LNCaP clone FGC (cell line): ENCODE measurements at regions not wholly inside any gene's neighbourhood (a gene's known extent, or its start where the extent isn't known, plus 50 kb on each side); places are given as distances from the start of the nearest gene placed in this dataset.

Source experiments
- DNase-seq: peaks from one replicate; pipeline ENCODE4 v3.0.0-alpha.2; 2011; ENCODE audit warnings: low read depth
- H3K4me3 ChIP-seq: 2 replicates; pipeline ENCODE4 v1.5.1; 2011; ENCODE audit warnings: mild to moderate bottlenecking, low read depth, low read length, control low read depth
- TF ChIP-seq, protein P1 (sequence below): IDR thresholded peaks from 2 replicates; pipeline ENCODE4 v1.5.1; 2012; ENCODE audit warnings: mild to moderate bottlenecking; ENCODE audit not compliant: control insufficient read depth, insufficient read depth; ENCODE audit errors: extremely low read depth

DNA sequence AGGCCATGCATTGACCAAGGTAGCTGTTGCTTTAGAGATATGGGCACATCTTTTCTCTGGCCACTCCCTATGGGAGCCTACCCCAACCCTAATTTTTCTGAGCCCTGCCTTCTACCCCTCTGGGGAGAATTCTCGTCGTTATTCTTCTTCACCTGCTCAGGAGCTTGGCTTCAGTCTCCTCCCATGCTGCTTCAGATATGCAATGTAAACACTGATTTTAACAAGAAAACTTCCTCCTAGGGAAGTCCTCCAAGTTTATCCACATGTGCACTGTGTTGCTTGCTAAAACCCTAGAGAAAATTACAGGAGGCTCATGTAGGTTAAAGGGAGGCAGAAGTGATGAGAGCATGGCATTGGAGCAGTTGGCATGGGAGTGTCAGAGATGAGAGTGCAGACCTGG, 445.2 kb upstream of the MDFIC2 start:
- DNase-seq: peak; percentile 11
- H3K4me3 ChIP-seq: no peak overlapping the region
- TF ChIP-seq, protein P1, sequence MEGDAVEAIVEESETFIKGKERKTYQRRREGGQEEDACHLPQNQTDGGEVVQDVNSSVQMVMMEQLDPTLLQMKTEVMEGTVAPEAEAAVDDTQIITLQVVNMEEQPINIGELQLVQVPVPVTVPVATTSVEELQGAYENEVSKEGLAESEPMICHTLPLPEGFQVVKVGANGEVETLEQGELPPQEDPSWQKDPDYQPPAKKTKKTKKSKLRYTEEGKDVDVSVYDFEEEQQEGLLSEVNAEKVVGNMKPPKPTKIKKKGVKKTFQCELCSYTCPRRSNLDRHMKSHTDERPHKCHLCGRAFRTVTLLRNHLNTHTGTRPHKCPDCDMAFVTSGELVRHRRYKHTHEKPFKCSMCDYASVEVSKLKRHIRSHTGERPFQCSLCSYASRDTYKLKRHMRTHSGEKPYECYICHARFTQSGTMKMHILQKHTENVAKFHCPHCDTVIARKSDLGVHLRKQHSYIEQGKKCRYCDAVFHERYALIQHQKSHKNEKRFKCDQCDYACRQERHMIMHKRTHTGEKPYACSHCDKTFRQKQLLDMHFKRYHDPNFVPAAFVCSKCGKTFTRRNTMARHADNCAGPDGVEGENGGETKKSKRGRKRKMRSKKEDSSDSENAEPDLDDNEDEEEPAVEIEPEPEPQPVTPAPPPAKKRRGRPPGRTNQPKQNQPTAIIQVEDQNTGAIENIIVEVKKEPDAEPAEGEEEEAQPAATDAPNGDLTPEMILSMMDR: no peak

DNA sequence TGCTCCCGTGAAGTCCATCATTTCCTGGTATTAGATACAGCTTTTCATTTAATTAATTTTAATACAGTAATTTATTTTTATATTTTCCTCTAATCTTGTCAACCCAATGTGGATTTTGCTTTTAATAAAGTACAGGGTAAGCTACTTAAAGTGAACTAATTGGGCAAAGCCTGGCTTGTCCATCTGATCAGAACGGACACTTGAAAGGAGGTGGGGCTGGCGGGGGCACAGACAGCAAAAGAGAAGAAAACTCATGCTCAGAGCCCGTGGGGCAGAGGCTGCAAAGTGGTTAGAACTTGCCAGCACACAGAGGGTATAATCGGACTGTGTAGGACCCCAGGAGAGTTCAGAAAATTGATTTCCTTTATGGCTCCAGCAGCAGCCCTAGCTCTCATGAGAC, 443.1 kb upstream of the MDFIC2 start:
- H3K4me3 ChIP-seq: no peak overlapping the region
- TF ChIP-seq, protein P1: no peak
- no peak for DNase-seq

DNA sequence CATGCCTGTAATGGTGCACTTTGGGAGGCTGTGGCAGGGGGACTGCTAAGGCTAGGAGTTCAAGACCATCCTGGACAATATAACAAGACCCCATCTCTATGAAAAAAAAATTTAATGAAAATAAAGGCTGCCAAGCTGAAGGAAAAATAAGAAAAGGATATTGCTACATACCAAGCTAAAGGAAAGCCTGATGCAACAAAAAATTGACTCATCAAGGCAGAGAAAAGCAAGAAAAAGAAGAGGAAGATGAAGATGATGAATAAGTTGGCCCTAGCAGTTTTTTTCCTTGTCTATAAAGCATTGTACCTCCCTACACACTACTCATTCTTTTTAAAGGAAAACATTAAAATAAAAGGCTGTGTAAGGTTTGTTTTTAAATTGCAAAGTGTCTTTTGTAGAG, 441.9 kb upstream of the MDFIC2 start:
- no peak overlapping the region for H3K4me3 ChIP-seq
- no peak for DNase-seq
- TF ChIP-seq, protein P1: no peak

DNA sequence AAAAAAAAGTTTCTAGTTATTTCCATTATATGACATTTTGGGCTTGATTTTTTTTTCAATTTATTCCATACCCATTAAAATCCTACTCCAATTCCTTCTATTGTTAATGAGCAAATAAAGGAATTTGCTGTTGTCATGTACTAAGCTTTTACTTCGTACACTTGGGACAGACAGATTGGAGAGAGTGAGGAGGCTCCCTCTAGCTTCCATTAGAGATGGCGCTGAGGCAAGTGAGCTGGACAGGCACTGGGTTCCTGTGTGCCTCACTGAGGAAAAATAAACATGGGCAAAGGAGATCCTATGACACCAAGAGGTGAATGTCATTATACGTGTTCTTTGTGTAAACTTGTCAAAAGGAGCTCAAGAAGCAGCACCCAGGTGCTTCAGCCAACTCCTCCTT, 441.1 kb upstream of the MDFIC2 start:
- TF ChIP-seq, protein P1: peak; percentile 58
- DNase-seq: peak; percentile 13
- no peak overlapping the region for H3K4me3 ChIP-seq

DNA sequence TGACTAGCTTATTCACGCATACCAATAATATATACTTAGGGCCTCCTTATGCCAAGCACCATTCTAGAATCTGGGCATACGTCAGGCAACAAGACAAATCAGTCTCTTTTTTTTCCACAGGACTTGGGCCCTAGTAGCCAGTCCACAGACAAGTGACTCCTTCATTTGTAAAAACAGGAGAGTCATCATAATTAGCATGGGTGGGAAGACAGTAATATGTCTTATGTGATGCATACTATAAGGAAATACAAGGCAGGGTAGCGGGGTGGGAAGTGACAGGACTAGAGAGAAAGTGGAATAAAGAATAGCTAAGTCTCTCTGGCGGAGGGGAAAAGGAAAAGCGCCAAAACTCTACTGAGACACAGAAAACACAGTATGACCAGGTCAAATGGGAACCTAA, 439.6 kb upstream of the MDFIC2 start:
- TF ChIP-seq, protein P1: no peak
- DNase-seq: no peak
- no peak overlapping the region for H3K4me3 ChIP-seq

DNA sequence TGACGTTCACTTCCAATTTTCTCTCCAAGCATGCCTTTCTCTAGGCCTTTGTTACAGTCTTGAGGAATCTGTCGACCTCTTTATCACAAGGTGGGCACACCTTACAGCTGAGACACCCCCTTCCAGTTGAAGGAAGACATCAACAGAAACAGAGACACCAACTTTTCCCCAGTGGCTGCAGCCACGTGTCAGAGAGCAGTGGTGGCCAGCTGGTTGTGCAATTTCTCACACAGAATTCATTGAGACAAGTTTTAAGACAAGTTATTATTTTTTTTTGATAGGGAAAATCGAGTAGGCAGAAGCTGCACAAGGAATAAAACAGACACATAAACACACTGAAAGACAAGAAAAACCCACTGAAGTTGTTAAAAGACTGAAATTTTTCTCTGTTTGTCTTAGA, 436.7 kb upstream of the MDFIC2 start:
- TF ChIP-seq, protein P1: no peak
- no peak for DNase-seq
- no peak overlapping the region for H3K4me3 ChIP-seq

DNA sequence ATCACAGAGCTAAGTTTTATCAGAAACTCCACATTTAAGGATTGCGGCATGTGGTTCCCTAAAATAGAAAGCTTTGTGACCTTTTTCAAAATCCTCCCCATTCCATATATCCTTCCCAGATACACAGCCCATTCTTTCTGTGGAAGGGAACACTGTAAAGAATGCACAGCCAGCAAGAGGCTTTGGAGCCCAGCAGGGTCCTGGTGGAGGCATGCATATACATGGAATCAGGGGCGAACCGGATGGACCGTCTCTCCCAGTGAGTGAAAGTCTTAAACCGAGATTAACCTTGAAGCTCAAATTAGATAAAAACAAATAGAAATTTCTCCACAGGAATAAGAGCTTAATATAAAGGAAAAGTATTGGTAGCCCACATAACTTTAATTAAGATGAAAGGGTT, 436.2 kb upstream of the MDFIC2 start:
- DNase-seq: no peak
- no peak overlapping the region for H3K4me3 ChIP-seq
- TF ChIP-seq, protein P1: no peak
